Mucosa of descending colon (tissue), 3 donors: ENCODE measurements at regions not wholly inside any gene's neighbourhood (a gene's known extent, or its start where the extent isn't known, plus 50 kb on each side); places are given as distances from the start of the nearest gene placed in this dataset.

Source experiments
- ATAC-seq: fragments of 200-7000 bp; cut with Tn5 transposase; one replicate; pipeline ENCODE4 v1.9.1; 2020; ENCODE audit warnings: mild to moderate bottlenecking, moderate library complexity
- DNase-seq, 3 donors: peaks; one replicate each; pipeline ENCODE4 v3.0.0-alpha.2; 2020
- H3K36me3 ChIP-seq: fragments of 200-600 bp; one replicate; pipeline ENCODE4 v1.8.0; 2021; ENCODE audit warnings: low read depth, mild to moderate bottlenecking
- H3K4me1 ChIP-seq: fragments of 200-600 bp; one replicate; pipeline ENCODE4 v1.8.0; 2021; ENCODE audit warnings: low read depth, mild to moderate bottlenecking
- H3K4me3 ChIP-seq: fragments of 200-600 bp; one replicate; pipeline ENCODE4 v1.8.0; 2021; ENCODE audit warnings: mild to moderate bottlenecking
- H3K9me3 ChIP-seq: fragments of 200-600 bp; one replicate; pipeline ENCODE4 v1.8.0; 2021; ENCODE audit warnings: mild to moderate bottlenecking
- intact Hi-C, 2 donors: fragments of 100-400 bp; cut with DNase I in 1 of 2; cut with micrococcal nuclease in 1 of 2; formaldehyde crosslinking; loops; one replicate each; pipeline versions ENCODE4 v1.11.0 to v1.11.1; 2022; cut with DNase I, micrococcal nuclease
- TF ChIP-seq, protein P1 (sequence below): fragments of 200-600 bp; IDR thresholded peaks from one replicate; pipeline ENCODE4 v1.8.0; 2022; ENCODE audit warnings: antibody characterized with exemption, mild to moderate bottlenecking
- donor health status: DM: no; HTN: no; CAD: no; lungs with moderate emphysema.
- donor health status: DM: no; HTN: no; CAD: no.
- donor health status: DM: no; HTN: yes; CAD: no.

DNA sequence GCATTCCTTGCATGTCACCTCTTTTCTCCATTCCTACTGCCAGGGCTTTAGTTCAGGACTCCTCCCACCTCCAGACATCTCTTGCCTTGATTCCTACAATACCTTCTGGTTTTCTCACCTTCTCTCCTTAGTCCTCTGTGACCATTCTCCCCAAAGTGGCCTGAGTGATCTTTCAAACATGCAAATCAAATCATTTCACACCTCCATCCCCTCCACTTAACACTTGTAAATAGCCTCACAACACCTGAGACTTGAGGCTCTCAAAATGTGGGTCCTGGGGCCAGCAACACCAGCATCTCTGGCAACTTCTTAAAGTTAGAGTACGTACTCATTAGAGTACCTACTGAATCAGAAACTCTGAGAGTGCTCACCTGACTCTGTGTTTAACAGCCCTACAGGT lies 68.4 kb downstream of the RTL9 start:
- Histone ChIP-seq H3K4me3 (no peak overlapping the region), H3K9me3 (no peaks in the 10 kb centered on the region), H3K36me3 (no peaks in the 10 kb centered on the region), H3K4me1 (no peaks in the 10 kb centered on the region)
- DNase-seq: no peak
- intact Hi-C loops: no loop called here
- no peak for ATAC-seq
- TF ChIP-seq, protein P1, sequence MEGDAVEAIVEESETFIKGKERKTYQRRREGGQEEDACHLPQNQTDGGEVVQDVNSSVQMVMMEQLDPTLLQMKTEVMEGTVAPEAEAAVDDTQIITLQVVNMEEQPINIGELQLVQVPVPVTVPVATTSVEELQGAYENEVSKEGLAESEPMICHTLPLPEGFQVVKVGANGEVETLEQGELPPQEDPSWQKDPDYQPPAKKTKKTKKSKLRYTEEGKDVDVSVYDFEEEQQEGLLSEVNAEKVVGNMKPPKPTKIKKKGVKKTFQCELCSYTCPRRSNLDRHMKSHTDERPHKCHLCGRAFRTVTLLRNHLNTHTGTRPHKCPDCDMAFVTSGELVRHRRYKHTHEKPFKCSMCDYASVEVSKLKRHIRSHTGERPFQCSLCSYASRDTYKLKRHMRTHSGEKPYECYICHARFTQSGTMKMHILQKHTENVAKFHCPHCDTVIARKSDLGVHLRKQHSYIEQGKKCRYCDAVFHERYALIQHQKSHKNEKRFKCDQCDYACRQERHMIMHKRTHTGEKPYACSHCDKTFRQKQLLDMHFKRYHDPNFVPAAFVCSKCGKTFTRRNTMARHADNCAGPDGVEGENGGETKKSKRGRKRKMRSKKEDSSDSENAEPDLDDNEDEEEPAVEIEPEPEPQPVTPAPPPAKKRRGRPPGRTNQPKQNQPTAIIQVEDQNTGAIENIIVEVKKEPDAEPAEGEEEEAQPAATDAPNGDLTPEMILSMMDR: no peak

DNA sequence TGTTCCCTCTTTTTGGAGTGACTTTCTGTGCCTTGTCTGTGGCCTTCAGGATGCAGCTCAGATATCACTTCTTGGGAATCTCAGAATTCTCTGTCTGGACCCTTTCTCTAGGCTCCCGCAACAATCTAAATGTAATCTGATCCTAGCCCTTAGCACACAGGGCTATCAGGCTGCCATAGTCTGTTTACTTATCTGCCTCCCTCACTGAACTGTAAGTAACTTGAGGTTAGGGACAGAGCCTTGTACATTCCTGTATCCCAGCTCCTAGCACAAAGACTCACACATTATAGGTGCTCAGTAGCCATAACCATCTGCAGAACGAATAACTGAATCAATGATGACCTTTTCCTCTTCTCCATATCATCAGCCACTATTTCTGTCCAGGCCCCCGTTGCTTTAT lies 69.5 kb downstream of the RTL9 start:
- Histone ChIP-seq H3K36me3 (no peaks in the 10 kb centered on the region), H3K9me3 (no peaks in the 10 kb centered on the region), H3K4me1 (no peaks in the 10 kb centered on the region), H3K4me3 (no peak overlapping the region)
- ATAC-seq (no peak), DNase-seq (no peak)
- TF ChIP-seq, protein P1: no peak
- intact Hi-C loops: no loop called here

DNA sequence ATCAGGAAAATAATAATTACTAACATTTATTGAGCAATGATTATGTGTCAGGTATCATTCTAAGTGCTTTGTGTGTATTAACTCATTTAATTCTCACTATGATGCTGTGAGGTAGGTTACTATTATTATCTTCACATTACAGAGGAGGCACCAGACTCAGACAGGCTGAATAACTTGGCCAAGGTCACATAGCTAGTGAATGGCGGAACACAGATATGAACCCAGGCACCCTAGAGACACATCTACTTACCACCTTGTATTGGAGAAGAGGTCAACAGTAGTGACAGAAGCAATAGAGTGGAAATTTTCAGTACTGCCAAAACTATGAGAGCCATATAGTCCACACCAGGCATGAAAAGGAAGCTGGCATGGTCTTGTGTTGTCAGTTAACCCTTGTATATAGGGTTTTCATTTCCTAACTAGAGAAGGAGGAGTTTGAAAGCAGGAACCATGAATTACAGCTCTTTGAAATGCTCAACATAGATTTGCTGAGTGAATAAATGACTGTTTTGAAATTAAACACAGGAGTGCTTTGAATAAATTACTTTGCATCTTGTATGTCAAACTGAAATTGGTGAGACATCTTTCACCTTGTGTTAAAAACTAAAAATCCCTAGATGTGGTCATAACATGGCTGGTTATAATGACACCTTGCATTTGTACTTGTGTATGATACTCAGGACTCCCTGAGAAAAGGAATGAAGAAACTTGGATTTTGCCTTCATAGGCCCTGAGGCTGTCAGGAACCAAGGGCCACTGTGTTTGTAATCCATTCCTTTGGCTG lies 71.8 kb downstream of the RTL9 start:
- ATAC-seq (no peak), DNase-seq (no peak)
- Histone ChIP-seq H3K36me3 (no peaks in the 10 kb centered on the region), H3K4me1 (no peaks in the 10 kb centered on the region), H3K4me3 (no peak overlapping the region), H3K9me3 (no peaks in the 10 kb centered on the region)
- TF ChIP-seq, protein P1: no peak
- intact Hi-C loops: no loop called here

DNA sequence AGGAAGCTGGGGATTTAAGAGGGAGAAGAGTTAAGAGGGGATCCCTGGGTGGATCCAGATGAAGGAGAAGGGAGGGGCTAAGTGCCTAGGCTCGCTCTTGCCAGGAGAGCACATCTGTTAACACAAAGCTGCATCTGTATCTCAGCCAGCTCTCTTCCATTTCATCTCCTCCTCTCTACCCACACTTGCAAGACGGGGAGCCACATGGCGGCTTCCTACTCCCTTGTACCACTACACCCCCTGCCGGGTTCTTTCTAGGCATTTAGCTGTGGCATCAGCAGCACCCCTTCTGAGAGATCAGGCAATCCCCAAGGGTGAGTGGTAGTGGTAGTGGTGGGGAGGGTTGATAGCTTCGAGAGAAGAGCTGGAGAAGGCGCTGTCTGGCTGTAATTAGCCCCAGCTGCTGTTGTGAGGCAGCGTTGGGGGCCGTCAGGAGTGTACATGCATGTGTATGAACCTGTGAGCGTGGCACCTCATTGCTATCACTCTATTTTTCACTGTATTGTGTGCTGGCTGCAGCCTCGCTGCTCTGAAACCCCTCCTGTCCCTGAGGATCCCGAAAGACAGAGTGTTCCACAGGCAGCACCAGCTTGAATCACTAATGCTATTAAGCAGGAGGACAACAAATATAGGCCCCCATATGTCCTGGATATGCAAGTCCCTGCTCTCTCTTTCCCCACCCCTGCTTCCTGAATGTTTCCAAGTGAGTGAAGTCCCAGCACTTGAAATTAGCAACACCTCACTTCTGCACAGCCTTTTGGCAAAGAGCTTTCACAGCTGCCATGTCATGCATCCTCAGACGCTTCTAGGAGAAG lies 73.7 kb downstream of the RTL9 start:
- no peaks in the 10 kb centered on the region for H3K4me1 ChIP-seq
- ATAC-seq: no peak
- H3K36me3 ChIP-seq: no peaks in the 10 kb centered on the region
- TF ChIP-seq, protein P1: no peak
- DNase-seq: no peak
- H3K9me3 ChIP-seq: no peaks in the 10 kb centered on the region
- intact Hi-C loops: no loop called here
- H3K4me3 ChIP-seq: no peak overlapping the region

DNA sequence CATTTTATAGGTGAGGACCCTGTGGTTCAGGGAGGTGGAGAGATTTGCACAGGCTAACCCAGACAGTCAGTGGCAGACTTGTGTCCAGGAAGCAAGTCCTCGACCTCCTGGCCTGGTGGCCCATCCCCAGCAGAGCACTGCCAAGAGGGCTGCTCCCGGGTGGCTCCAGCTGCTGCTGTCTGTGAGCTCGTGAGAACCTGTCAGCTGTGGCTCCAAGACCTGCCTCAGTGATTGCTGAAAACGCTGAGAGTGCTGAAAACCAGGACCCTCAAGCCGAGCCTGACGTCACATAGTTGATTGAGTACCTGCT lies 74.2 kb downstream of the RTL9 start:
- intact Hi-C loops: no loop called here
- H3K4me3 ChIP-seq: no peak overlapping the region
- no peaks in the 10 kb centered on the region for H3K9me3 ChIP-seq
- H3K4me1 ChIP-seq: no peaks in the 10 kb centered on the region
- H3K36me3 ChIP-seq: no peaks in the 10 kb centered on the region
- ATAC-seq (no peak), DNase-seq (peak in 2 of 3 donors; percentile 4 to 24)
- TF ChIP-seq, protein P1: no peak
